OCI-LY7 (cell line): ENCODE measurements at regions not wholly inside any gene's neighbourhood (a gene's known extent, or its start where the extent isn't known, plus 50 kb on each side); places are given as distances from the start of the nearest gene placed in this dataset.
"Not testable (repeated sequence)": the region's sequence is repeated elsewhere in the genome, so short reads cannot be mapped to it uniquely, and the experiment has no call there.

Experiments used
- EZH2phosphoT487 ChIP-seq: fragments of 200-600 bp; sonication (generic); IDR thresholded peaks from 2 replicates; pipeline ENCODE4 v1.6.1; 2018; ENCODE audit warnings: low read depth, borderline replicate concordance, mild to moderate bottlenecking, mixed run types, antibody characterized with exemption, low read length, moderate library complexity, mixed read lengths
- TF ChIP-seq, protein P1 (sequence below): fragments of 200-600 bp; sonication (generic); conservative IDR thresholded peaks from 2 replicates; pipeline ENCODE4 v1.5.1; 2014; ENCODE audit warnings: mild to moderate bottlenecking, antibody characterized with exemption, low read length, moderate library complexity, mixed read lengths

GRCh38 chr7:112942125-112942524, 144.5 kb downstream of the GPR85 start:
- TF ChIP-seq, protein P1, sequence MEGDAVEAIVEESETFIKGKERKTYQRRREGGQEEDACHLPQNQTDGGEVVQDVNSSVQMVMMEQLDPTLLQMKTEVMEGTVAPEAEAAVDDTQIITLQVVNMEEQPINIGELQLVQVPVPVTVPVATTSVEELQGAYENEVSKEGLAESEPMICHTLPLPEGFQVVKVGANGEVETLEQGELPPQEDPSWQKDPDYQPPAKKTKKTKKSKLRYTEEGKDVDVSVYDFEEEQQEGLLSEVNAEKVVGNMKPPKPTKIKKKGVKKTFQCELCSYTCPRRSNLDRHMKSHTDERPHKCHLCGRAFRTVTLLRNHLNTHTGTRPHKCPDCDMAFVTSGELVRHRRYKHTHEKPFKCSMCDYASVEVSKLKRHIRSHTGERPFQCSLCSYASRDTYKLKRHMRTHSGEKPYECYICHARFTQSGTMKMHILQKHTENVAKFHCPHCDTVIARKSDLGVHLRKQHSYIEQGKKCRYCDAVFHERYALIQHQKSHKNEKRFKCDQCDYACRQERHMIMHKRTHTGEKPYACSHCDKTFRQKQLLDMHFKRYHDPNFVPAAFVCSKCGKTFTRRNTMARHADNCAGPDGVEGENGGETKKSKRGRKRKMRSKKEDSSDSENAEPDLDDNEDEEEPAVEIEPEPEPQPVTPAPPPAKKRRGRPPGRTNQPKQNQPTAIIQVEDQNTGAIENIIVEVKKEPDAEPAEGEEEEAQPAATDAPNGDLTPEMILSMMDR = not testable (repeated sequence)
- not testable (repeated sequence) for TF ChIP-seq EZH2phosphoT487
